Esophagus squamous epithelium (tissue), 5 donors: ENCODE measurements at regions not wholly inside any gene's neighbourhood (a gene's known extent, or its start where the extent isn't known, plus 50 kb on each side); places are given as distances from the start of the nearest gene placed in this dataset.

Source experiments
- DNase-seq: peaks from one replicate; lab custom pipeline; 2025; lab: John Stamatoyannopoulos, UW
- H3K27ac ChIP-seq, 4 donors: fragments of 200-600 bp; sonication (generic); one replicate each; pipeline ENCODE4 v1.5.1; 2016 to 2019; ENCODE audit warnings: mild to moderate bottlenecking in 1 of 4
- H3K27me3 ChIP-seq, 4 donors: fragments of 200-600 bp; sonication (generic); 1 replicate in 3 of 4; 2 replicates in 1 of 4; pipeline versions ENCODE4 v1.5.1 to v1.6.0; 2017 to 2021; ENCODE audit warnings: antibody characterized with exemption in 1 of 4
- H3K36me3 ChIP-seq, 3 donors: fragments of 200-600 bp; sonication (generic); one replicate each; pipeline ENCODE4 v1.5.1; 2016 to 2019
- H3K4me1 ChIP-seq, 3 donors: fragments of 200-600 bp; sonication (generic); one replicate each; pipeline ENCODE4 v1.5.1; 2017 to 2019
- H3K4me3 ChIP-seq, 4 donors: fragments of 200-600 bp; sonication (generic); 1 replicate in 3 of 4; 2 replicates in 1 of 4; pipeline ENCODE4 v1.5.1; 2016 to 2019; ENCODE audit warnings: mild to moderate bottlenecking in 2 of 4, moderate library complexity in 1 of 4
- H3K9me3 ChIP-seq, 3 donors: fragments of 200-600 bp; sonication (generic); one replicate each; pipeline ENCODE4 v1.5.1; 2016 to 2019
- POLR2A ChIP-seq, 4 donors: fragments of 450-650 bp; IDR thresholded peaks; one replicate each; pipeline ENCODE4 v1.6.1; 2017; ENCODE audit warnings: antibody characterized with exemption in 4 of 4, mild to moderate bottlenecking in 4 of 4, moderate library complexity in 3 of 4
- WGBS, 2 donors: methylation state at CpG; one replicate each; pipeline ENCODE4 v1.1.5; 2018; 5-methylcytosine and 5-hydroxymethylcytosine counted together
- intact Hi-C: fragments of 100-400 bp; cut with DNase I; formaldehyde crosslinking; loops from one replicate; pipeline ENCODE4 v1.15.0; 2022
- TF ChIP-seq, protein P1 (sequence below), 6 experiments: fragments of 450-650 bp in 4 of 6; fragments of 200-600 bp in 2 of 6; sonication (generic) in 2 of 6; IDR thresholded peaks; one replicate each; pipeline ENCODE4 v1.5.1; 2016 to 2019; ENCODE audit warnings: antibody characterized with exemption in 6 of 6, mild to moderate bottlenecking in 4 of 6, moderate library complexity in 4 of 6
- donor health status: DM: yes; HTN: yes; CAD: no.

DNA sequence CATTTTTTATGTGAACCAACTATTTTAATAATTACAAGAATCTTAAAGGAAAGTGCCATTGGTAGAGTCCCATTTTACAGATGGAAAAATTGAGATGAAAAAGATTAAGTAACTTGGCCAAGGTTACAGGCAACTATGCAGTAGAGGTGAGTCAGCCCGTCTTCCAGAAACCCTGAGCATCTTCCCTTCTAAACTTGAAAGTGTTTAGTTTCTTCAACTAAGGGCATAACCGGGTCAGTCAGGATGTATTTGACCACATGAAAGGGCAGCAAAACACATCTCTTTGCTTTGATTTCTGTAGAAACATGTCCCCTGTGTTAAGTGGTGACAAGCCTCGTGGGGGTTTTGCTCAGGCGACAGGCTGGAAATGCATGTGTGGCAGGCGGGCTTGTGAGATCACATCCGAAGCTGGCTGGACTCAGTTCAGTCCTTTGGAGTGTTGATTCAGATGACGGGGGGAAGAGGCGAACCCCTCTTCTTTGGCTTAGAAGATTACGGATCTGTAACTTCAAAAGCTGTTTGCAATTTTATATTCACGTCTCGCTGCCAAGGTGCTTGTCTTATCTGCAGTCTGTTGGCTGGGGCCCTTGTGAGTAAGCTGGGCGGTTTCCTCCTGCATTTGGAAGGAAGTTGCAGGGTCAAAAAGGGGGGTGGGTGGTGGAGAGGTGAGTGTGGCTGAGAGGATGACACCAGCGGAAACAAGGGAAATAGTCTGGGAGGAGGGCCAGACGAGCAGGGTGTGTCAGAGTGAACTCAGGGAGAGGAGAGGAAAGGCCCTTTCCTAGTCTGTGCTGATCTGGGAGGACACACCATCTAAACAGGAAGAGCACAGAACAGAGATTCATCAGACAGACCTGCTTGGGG lies 78.9 kb upstream of the RPS23 start:
- peak; percentile 33 for DNase-seq
- peaks cover 0 to 28% (median 13%) of the 10 kb centered on the region in 3 donors for H3K4me1 ChIP-seq
- peak overlapping the region; percentile 40 to 85 (median 64) for H3K27ac ChIP-seq
- TF ChIP-seq, protein P1, sequence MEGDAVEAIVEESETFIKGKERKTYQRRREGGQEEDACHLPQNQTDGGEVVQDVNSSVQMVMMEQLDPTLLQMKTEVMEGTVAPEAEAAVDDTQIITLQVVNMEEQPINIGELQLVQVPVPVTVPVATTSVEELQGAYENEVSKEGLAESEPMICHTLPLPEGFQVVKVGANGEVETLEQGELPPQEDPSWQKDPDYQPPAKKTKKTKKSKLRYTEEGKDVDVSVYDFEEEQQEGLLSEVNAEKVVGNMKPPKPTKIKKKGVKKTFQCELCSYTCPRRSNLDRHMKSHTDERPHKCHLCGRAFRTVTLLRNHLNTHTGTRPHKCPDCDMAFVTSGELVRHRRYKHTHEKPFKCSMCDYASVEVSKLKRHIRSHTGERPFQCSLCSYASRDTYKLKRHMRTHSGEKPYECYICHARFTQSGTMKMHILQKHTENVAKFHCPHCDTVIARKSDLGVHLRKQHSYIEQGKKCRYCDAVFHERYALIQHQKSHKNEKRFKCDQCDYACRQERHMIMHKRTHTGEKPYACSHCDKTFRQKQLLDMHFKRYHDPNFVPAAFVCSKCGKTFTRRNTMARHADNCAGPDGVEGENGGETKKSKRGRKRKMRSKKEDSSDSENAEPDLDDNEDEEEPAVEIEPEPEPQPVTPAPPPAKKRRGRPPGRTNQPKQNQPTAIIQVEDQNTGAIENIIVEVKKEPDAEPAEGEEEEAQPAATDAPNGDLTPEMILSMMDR (IDR thresholded peaks at IDR 0.05) = no peak
- no peak for TF ChIP-seq POLR2A (IDR thresholded peaks at IDR 0.05)
- H3K36me3 ChIP-seq = no peaks in the 10 kb centered on the region
- intact Hi-C loops = loop anchor here (10.0 kb wide), 1 partner anchor 1208 kb away; no protein-coding TSS in a partner anchor
- no peaks in the 10 kb centered on the region for H3K27me3 ChIP-seq
- H3K4me3 ChIP-seq = peak overlapping the region in 1 of 4 donors; percentile 15
- WGBS, 2 donors = 18 to 26% methylated on average over 12 to 13 of the region's 14 CpGs
- H3K9me3 ChIP-seq = no peaks in the 10 kb centered on the region

GRCh38 chr5:82356021-82356420 lies 77.9 kb upstream of the RPS23 start:
- intact Hi-C loops = loop anchor here (10.0 kb wide), 1 partner anchor 1209 kb away; no protein-coding TSS in a partner anchor
- WGBS, 2 donors = 41 to 54% methylated on average over 4 of the region's 4 CpGs

GRCh38 chr5:82355496-82355895 lies 77.3 kb upstream of the RPS23 start:
- intact Hi-C loops = loop anchor here (10.0 kb wide), 1 partner anchor 1209 kb away; no protein-coding TSS in a partner anchor
- TF ChIP-seq, protein P1 (IDR thresholded peaks at IDR 0.05) = no peak
- Histone ChIP-seq H3K36me3 (no peaks in the 10 kb centered on the region), H3K27ac (no peak overlapping the region), H3K4me3 (no peak overlapping the region), H3K27me3 (no peaks in the 10 kb centered on the region), H3K9me3 (no peaks in the 10 kb centered on the region), H3K4me1 (peaks cover 0 to 33% (median 13%) of the 10 kb centered on the region in 3 donors)
- WGBS, 2 donors = 72 to 84% methylated on average over 2 of the region's 2 CpGs
- no peak for DNase-seq

More at GRCh38 chr5:82356021-82356420, 77.9 kb upstream of the RPS23 start:
- H3K4me1 ChIP-seq = peaks cover 0 to 33% (median 13%) of the 10 kb centered on the region in 3 donors
- DNase-seq = no peak
- no peak for TF ChIP-seq POLR2A (IDR thresholded peaks at IDR 0.05)
- TF ChIP-seq, protein P1 (IDR thresholded peaks at IDR 0.05) = no peak
- H3K9me3 ChIP-seq = no peaks in the 10 kb centered on the region
- H3K36me3 ChIP-seq = no peaks in the 10 kb centered on the region
- H3K4me3 ChIP-seq = no peak overlapping the region
- peak overlapping the region in 1 of 4 donors; percentile 69 for H3K27ac ChIP-seq
- H3K27me3 ChIP-seq = no peaks in the 10 kb centered on the region

DNA sequence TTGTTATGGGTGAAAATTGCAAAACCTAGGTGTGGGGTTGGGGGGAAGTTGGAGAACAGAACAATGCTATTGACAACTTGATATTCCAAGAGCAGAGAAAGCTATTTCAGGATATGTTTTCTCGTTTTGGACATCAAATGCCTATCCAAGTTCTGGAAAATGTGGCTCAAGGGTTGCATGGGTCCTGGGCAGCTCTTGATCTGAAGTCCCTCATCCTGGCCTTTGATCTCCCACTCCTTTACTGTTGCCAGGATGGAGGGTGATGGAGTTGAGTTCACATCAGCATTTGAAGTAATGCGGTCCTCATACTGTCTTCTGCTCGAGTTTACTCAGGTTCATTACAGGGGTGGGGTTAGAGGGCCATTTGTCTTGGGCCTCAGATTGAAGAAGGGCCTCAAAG lies 76.9 kb upstream of the RPS23 start:
- no peaks in the 10 kb centered on the region for H3K9me3 ChIP-seq
- no peak for DNase-seq
- H3K27ac ChIP-seq = no peak overlapping the region
- 78 to 81% methylated on average over 3 of the region's 3 CpGs for WGBS, 2 donors
- H3K4me3 ChIP-seq = no peak overlapping the region
- H3K4me1 ChIP-seq = peaks cover 0 to 33% (median 13%) of the 10 kb centered on the region in 3 donors
- intact Hi-C loops = loop anchor here (10.0 kb wide), 1 partner anchor 1210 kb away; no protein-coding TSS in a partner anchor
- no peak for TF ChIP-seq POLR2A (IDR thresholded peaks at IDR 0.05)
- TF ChIP-seq, protein P1 (IDR thresholded peaks at IDR 0.05) = no peak
- no peaks in the 10 kb centered on the region for H3K36me3 ChIP-seq
- H3K27me3 ChIP-seq = no peaks in the 10 kb centered on the region

- 83 to 88% methylated on average over 2 of the region's 2 CpGs for WGBS, 2 donors
- intact Hi-C loops = loop anchor here (10.0 kb wide), 1 partner anchor 1210 kb away; no protein-coding TSS in a partner anchor
- H3K27me3 ChIP-seq = no peaks in the 10 kb centered on the region
Observed at GRCh38 chr5:82354543-82354942, 76.4 kb upstream of the RPS23 start.

More at GRCh38 chr5:82354543-82354942, 76.4 kb upstream of the RPS23 start:
- H3K9me3 ChIP-seq = no peaks in the 10 kb centered on the region
- peaks cover 0 to 33% (median 13%) of the 10 kb centered on the region in 3 donors for H3K4me1 ChIP-seq
- no peak for TF ChIP-seq POLR2A (IDR thresholded peaks at IDR 0.05)
- TF ChIP-seq, protein P1 (IDR thresholded peaks at IDR 0.05) = no peak
- no peak overlapping the region for H3K27ac ChIP-seq
- no peak overlapping the region for H3K4me3 ChIP-seq
- H3K36me3 ChIP-seq = no peaks in the 10 kb centered on the region
- no peak for DNase-seq
